DMS 273 (cell line): ENCODE measurements at regions not wholly inside any gene's neighbourhood (a gene's known extent, or its start where the extent isn't known, plus 50 kb on each side); places are given as distances from the start of the nearest gene placed in this dataset.
"Not testable (repeated sequence)": the region's sequence is repeated elsewhere in the genome, so short reads cannot be mapped to it uniquely, and the experiment has no call there.

Experiments used
- DNase-seq: peaks from one replicate; lab custom pipeline; 2025; ENCODE audit not compliant: unreplicated experiment; lab: John Stamatoyannopoulos, UW

DNA sequence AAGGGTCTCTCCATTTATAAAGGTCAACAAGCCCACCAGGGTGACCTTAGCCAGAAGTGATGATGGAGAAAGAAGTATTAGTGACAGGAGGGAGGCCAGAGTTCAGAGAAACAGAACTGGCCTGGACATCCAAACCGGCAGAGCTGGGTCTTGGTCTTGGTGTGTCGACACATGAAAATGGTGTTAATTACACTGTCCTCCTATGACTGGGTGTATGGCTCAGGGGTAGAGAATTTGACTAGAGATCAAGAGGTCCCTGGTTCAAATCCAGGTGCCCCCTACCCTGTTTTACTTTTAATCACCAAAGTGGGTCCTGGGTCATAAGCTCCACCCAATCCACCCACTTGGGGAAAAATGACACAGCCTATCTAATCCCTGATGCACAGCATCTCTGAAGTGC, 110.6 kb upstream of the ZNF746 start:
- DNase-seq: no peak

DNA sequence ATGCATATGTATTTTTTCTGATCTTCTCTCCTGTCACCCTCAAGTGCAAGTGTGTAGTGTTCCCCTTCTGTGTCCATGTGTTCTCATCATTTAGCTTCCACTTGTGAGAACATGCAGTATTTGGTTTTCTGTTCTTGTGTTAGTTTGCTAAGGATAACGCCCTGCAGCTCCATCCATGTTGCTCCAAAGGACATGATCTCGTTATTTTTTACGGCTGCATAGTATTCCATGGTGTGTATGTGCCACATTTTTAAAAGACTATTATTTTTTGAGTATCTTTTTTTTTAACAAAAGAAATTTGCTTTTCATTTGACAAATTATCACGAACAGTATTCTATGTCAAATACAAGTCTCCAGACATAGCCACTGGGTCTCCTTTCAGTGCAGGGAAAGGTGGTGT, 110.1 kb upstream of the ZNF746 start:
- DNase-seq: no peak

DNA sequence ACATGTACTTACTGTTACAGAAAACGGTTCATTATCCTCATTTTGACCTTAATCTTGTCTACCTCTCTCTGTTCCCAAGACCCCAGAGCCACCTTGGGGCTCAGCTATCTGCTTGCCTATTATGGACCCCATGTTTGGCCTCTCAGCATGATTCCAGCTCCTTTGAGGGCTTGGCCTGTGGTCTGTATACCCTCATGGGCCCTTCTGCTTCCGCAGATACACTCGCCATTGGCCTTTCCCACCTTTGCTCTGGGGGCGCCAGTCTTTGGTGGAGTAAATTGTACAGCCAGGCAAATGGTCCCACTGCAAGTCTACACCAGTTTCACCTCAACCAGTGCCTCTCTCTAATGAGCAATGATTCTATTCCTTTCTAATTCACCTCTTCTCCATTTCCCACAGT, 109.2 kb upstream of the ZNF746 start:
- no peak for DNase-seq

DNA sequence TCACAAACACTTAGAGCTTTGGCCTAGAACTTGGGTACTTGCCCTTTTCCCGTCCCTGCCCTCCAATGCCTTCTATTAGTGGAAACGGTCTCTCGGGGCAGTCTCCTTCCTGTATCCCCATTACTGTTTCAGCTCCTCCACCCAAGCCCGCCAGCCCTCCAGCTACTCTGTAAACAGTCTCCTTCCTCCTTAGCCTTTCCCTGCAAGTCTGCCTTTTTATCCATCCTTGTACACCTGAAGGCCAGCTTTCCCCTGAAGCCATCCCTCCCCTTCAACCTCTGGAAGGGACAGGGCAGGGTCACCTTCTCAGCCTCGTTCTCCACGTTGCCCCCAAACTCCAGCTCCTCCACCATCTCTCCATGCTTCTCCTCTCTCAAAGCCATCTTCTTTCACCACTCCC, 108.1 kb upstream of the ZNF746 start:
- no peak for DNase-seq

DNA sequence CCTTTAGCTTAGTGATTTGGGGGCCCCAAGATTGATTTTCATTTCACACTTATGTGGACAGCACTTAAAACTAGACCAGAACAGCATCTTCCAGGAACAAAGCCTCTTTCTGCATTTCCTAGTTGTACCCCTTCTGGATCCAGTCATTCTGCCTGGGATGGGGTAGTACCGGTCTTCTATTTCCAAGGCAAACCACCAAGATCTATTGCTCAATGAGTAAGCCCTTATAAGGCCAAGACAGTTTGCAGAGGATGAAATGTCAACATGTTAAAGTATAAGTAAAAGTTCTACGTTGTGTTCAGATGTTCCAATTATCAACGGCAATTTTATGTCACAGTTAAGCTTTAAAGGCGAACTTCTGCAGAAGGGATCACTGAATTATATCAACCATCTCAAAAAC, 106.9 kb upstream of the ZNF746 start:
- DNase-seq: no peak

DNA sequence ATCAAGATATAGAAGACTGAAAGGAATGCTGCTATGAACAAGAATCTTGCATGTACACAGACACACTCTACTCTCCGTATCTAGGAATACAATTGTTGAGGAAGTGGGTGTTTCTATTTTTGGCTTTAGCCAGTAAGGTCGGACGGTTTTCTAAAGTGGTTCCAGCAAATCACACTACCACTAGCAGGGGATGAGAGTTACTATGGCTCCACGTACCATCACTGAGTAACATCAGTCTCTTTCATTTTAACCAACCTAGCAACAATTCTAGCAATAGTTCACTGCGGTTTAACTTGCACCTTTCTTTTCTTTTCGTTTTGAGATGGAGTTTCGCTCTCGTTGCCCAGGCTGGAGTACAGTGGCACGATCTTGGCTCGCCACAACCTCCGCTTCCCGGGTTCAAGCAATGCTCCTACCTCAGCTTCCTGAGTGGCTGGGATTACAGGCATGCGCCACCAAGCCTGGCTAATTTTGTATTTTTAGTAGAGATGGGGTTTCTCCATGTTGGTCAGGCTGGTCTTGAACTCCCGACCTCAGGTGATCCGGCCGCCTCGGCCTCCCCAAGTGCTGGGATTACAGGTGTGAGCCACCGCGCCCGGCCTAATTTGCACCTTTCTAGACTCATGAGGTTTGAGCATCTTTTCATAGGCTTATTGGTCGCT, 103.2 kb upstream of the ZNF746 start:
- DNase-seq: not testable (repeated sequence)

DNA sequence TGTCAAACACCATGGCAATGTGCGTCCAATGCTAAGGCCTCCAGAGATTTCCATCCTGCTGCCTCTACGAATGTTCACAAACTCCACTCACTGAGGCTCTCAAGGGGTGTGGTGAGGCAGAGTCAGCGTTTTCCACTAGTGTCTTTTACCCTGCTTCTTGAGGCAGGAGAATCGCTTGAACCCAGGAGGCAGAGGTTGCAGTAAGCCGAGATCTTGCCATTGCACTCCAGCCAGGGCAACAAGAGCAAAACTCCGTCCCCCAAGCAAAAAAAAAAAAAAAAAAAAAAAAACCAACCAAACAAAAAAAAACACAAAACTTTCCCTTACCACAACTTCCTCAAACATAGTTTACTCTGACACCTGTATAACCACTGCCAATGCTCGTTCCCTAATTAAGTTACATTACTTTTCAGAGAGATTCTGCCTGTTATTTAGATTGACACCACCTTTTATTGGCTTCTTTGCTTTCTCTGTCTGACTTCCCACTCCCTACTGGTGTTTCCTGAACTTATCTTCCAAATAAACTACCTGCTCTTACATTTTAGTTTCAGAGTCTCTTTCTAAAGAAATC, 102.1 kb upstream of the ZNF746 start:
- DNase-seq: no peak

DNA sequence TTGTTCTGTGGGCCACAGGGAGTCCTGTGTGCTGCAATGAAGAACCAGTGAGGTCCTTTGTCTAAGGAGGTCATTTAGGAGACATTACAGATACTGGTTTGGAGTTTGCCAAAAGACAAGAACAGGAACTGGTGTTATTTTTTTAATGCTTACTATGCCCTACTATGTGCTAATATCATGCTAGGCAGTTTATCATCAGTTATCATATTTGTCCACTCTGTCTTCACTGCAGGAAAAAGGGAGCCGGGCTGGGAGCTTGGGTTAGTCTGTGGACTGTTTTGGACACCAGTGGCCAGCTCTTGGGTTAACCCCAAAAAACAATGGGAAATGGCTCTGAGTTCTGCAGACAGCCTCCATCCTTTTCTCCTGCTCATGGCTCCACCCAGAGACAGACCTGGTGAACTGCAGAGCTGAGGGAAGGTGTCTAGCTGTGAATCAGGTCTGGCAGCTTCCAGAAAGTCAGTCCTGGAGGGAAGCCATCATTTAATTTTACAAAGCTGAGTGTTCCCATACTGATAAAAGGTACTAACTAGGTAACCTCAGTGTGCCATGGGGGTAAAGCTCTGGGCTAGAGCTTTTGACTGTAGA, 101.2 kb upstream of the ZNF746 start:
- peak; percentile 55 for DNase-seq

DNA sequence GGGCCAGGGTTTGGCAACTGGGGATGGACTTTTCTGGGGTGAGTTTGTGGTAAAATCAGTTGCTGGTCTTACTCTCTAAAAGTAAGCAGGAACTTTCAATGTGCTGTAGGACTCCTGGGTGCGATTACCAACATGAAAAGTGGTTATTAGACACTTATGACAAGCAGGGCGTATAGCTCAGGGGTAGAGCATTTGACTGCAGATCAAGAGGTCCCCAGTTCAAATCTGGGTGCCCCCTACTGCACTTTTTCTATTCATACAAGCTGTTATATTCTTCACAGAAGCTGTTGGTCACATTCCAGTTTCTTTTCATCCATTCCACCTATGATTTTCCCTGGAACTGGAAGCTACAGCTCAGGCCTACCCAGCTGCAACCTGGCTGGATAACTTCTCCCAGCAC, 100.2 kb upstream of the ZNF746 start:
- not testable (repeated sequence) for DNase-seq

DNA sequence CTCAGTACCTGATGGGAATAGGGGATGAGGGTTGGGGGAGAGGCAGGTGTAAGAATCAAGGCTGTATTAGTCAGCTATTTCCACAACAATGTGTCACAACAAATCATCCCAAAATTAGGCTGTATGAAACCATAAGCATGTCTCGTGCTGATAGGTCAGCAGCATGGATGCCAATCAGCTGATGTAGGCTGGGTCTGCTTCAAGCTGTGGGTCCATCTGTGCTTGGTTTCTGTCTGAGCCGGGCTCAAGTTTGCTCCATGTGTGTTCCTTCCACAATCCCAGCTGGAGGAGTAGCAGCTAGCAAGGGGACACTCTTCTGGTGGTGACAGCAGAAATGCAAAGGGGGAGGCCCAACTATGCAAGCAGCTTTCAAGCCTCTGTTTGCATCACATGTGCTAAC, 97.9 kb upstream of the ZNF746 start:
- DNase-seq: no peak

DNA sequence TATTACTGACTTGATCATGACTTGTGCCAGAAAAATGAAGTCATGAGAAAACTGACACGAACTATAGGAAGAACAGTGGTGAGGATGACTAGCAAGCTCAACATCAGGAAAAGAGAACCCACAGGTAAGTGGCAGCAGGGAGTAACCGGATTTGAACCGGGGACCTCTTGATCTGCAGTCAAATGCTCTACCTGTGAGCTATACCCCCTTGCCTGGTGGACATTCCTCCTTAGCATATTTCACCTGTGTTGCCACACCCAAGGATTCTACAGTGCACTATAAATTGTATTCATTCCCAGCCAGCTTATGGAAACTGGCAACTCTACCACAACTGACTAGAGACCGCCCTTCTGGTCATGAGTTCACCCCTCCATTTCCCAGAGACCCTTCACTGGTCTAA, 97.5 kb upstream of the ZNF746 start:
- DNase-seq: no peak

DNA sequence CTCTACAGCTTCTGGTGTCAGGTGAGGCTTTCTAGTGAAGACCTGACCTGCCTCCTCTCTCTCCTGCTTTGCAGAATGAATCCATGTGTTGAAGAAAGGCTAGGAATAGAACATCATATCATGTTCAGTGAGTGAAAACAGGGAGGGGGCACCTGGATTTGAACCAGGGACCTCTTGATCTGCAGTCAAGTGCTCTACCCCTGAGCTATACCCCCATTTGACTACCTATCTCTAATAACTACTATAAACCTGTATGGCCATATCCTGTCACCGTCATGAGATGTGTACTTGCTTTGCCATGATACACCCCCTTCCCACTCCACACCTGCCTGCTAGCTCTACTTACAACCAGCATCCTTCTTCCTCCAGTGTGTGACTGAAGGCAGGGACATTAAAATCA, 91.3 kb upstream of the ZNF746 start:
- no peak for DNase-seq

DNA sequence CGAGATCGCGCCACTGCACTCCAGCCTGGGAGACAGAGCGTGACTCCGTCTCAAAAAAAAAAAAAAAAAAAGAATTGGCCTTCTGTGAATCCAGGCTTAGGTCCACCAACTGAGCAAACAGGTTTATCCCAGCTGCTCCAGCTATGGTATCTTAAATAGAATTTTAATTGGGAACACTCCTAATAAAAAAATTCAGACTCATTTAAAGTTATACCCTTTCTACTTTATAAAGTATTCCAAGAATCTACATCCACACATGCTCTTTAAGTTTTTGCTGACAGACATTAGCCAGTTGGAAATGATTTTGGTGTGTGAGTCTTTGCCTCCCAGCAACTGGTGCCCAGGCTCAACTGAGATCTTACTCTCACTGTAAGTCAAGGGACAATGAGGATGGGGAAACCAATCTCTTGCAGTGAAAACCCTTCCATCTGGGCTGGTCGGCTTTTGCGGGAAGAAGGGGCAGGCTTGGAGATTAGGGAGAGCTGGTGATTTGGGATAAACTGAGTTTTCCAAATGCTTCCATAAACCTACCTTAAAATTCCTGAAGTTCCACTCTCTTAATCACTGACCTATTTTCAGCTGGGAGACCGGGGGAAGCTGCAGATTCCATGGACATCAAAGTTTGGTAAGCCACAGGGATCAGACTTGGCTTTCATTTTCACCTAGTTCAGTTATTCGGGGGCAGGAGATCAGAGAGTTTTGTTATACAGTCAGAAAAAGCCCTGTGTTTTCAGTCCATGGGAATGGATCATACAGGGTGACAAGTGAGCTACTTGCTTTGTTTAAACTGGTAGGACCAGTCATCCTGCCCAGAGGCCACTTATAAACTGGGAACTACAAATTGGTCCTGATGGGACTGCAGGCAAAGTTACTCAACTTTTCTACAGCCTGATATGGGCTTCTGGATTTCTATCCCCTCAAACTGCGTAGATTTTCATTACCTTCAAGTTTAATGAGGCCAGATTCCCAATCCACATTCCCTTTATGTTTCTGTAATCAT, 89.3 kb upstream of the ZNF746 start:
- DNase-seq: no peak

DNA sequence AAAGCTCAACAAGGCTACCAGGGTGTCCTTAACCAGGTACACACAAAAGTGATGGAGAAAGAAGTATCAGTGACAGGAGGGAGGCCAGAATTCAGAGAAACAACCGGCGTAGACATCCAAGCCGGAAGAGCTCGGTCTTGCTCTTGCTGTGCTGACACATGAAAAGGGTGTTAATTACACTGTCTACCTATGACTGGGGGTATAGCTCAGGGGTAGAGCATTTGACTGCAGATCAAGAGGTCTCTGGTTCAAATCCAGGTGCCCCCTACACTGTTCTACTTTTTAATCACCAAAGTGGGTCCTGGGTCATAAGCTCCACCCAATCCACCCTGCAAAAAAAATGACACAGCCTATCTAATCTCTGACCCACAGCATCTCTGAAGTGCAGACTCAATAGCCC, 86.9 kb upstream of the ZNF746 start:
- no peak for DNase-seq

DNA sequence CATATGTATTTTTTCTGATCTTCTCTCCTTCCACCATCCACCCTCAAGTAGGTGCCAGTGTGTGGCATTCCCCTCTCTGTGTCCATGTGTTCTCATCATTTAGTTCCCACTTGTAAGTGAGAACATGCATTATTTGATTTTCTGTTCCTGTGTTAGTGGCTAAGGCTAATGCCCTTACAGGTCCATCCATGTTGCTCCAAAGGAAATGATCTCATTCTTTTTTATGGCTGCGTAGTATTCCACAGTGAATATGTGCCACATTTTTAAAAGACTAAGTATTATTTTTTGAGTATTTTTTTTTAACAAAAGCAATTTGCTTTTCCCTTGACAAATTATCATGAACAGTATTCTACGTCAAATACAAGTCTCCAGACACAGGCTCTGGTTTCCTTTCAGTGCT, 86.4 kb upstream of the ZNF746 start:
- no peak for DNase-seq

DNA sequence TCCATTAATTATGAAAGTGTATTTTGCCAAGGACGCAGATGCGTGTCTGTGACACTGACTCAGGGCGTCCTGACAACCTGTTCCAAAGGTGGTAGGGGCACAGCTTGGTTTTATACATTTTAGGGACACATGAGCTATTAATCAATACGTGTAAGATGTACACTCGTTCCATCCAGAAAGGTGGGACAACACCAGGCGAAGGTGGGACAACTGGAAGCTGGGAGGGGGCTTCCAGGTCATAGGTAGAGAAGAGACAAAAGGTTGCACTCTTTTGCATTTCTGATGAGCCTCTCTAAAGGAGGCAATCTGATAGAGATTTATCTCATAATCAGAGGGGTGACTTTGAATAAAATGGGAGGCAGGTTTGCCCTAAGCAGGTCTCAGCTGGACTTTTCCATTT, 82.7 kb upstream of the ZNF746 start:
- no peak for DNase-seq

DNA sequence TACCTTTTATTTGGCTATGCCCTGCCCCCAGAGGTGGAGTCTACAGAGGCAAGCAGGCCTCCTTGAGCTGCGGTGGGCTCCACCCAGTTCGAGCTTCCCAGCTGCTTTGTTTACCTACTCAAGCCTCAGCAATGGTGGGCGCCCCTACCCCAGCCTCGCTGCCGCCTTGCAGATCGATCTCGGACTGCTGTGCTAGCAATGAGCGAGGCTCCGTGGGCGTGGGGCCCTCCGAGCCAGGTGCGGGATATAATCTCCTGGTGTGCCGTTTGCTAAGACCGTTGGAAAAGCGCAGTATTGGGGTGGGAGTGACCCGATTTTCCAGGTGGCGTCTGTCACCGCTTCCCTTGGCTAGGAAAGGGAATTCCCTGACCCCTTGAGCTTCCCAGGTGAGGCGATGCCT, 81.8 kb upstream of the ZNF746 start:
- DNase-seq: not testable (repeated sequence)

DNA sequence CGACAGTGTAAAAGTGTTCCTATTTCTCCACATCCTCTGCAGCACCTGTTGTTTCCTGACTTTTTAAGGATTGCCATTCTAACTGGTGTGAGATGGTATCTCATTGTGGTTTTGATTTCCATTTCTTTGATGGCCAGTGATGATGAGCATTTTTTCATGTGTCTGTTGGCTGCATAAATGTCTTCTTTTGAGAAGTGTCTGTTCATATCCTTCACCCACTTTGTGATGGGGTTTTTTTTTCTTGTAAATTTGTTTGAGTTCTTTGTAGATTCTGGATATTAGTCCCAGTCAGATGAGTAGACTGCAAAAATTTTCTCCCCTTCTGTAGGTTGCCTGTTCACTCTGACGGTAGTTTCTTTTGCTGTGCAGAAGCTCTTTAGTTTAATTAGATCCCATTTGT, 76.8 kb upstream of the ZNF746 start:
- DNase-seq: not testable (repeated sequence)

DNA sequence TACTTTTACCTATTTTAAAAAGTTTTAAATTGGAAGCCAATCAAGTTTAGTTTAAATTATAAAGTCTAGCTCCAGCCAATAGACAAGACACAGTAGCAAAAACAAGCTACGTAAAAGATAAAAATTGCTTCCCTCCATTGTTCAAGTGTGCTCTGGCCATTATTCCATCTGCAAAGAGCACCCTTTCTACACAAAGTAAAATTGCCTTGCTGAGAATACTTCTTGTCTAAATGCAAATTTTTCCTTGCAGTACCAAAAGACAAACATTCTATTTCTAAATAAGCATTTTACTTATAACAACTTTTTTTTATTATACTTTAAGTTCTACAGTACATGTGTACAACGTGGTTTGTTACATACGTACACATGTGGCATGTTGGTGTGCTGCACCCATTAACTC, 75.9 kb upstream of the ZNF746 start:
- DNase-seq: no peak

DNA sequence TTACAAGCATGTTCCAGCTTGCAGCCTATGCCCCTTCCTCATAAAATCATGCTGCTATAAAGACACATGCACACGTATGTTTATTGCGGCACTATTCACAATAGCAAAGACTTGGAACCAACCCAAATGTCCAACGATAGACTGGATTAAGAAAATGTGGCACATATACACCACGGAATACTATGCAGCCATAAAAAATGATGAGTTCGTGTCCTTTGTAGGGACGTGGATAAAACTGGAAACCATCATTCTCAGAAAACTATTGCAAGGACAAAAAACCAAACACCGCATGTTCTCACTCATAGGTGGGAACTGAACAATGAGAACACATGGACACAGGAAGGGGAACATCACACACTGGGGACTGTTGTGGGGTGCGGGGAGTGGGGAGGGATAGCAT, 75.3 kb upstream of the ZNF746 start:
- not testable (repeated sequence) for DNase-seq

DNA sequence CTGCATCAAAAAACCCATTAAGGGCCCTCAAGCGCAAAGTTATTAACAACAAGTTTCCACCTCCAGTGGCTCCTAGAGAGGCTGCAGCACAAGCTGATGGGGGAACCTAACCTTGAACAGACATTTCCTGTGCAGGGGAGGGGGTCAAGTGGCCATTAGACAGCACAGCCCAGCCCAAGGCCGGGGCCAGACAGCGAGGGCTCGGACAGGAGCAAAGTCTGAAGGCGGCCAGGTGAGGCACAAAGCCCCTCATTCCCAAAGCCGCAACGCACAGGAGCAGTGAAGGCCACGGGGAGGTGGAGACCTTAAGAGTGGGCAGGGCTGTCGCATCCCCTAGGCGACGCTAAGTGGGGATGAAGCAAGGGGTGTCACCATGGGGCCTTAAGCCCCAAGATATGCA, 73.2 kb upstream of the ZNF746 start:
- DNase-seq: no peak
